Activated CD4-positive, alpha-beta memory T cell treated with anti-CD3 and anti-CD28 coated beads for 36 hours (primary cell): ENCODE measurements at regions not wholly inside any gene's neighbourhood (a gene's known extent, or its start where the extent isn't known, plus 50 kb on each side); places are given as distances from the start of the nearest gene placed in this dataset.
"Not testable (repeated sequence)": the region's sequence is repeated elsewhere in the genome, so short reads cannot be mapped to it uniquely, and the experiment has no call there.

ENCODE experiments used
- CTCF ChIA-PET: fragments of 350-600 bp; sonication (Branson Sonifier 250); formaldehyde crosslinking; loops from one replicate; lab custom pipeline; 2021; ENCODE audit warnings: antibody characterized with exemption, inconsistent platforms; lab: Charles Lee
- POLR2A ChIA-PET: fragments of 350-600 bp; sonication (Branson Sonifier 250); formaldehyde crosslinking; loops from one replicate; lab custom pipeline; 2021; ENCODE audit warnings: antibody characterized with exemption; lab: Charles Lee
- DNase-seq: peaks from one replicate; pipeline ENCODE4 v3.0.0-alpha.2; 2020
- H3K27ac Mint-ChIP-seq: one replicate; pipeline ENCODE4 v1.8.0; 2021; ENCODE audit warnings: mixed read lengths
- H3K27me3 Mint-ChIP-seq: one replicate; pipeline ENCODE4 v1.8.0; 2021; ENCODE audit warnings: mixed read lengths
- H3K36me3 Mint-ChIP-seq: one replicate; pipeline ENCODE4 v1.8.0; 2021; ENCODE audit warnings: mixed read lengths
- H3K4me1 Mint-ChIP-seq: one replicate; pipeline ENCODE4 v1.8.0; 2021; ENCODE audit warnings: low read depth, mixed read lengths
- H3K4me3 Mint-ChIP-seq: one replicate; pipeline ENCODE4 v1.8.0; 2021; ENCODE audit warnings: mild to moderate bottlenecking, mixed read lengths
- H3K9me3 Mint-ChIP-seq: one replicate; pipeline ENCODE4 v1.8.0; 2021; ENCODE audit warnings: mixed read lengths
- intact Hi-C: fragments of 100-400 bp; cut with micrococcal nuclease; formaldehyde crosslinking; loops from one replicate; pipeline ENCODE4 v1.15.1; 2023

DNA sequence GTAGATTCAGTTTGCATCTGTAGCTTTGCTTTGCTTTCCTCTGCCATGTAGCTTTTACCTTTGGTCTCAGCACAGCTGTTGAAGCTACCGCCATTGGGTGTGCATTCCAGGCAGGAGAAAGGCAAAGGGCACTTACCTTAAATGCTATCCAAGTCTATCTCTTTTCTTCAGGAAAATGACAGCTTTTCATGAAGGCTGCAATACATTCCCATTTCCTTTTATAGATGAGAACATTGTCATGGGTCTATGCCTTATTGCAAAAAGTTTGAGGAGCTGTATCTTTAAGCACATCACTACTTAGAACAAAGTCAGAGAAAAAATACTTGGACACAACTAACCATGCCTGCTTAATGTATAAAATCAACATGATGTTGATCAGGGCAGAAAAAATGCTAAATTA, 266.8 kb downstream of the DOK5 start:
- intact Hi-C loops: no loop called here
- Mint-ChIP-seq H3K36me3 (no peaks in the 10 kb centered on the region), H3K4me1 (no peaks in the 10 kb centered on the region), H3K27ac (no peak overlapping the region), H3K4me3 (no peak overlapping the region), H3K27me3 (peaks cover 1% of the 10 kb centered on the region), H3K9me3 (no peaks in the 10 kb centered on the region)
- CTCF ChIA-PET: no interaction called here
- POLR2A ChIA-PET: no interaction called here
- DNase-seq: no peak

DNA sequence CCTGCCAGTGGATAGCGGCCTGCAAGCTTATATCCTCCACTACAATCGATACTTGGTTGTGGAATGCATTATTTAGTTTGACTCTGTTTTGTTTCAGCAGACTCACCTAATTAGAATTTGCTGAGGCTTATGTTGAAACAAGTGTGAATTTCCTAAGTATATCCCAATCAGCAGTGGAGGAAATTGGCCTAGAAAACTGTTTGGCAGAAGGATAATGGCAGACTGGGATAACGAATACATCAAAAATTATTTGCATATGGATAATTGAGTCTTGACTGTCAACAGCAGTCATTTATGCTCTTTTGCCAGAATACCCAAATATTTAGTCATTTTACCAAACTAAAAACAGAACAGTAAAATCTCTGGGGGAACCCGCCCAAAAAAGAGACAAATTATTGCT, 261.0 kb downstream of the DOK5 start:
- POLR2A ChIA-PET: no interaction called here
- no peak for DNase-seq
- intact Hi-C loops: no loop called here
- H3K27ac Mint-ChIP-seq: no peak overlapping the region
- CTCF ChIA-PET: no interaction called here
- peaks cover 6% of the 10 kb centered on the region for H3K27me3 Mint-ChIP-seq
- H3K9me3 Mint-ChIP-seq: peaks cover 2% of the 10 kb centered on the region
- no peaks in the 10 kb centered on the region for H3K36me3 Mint-ChIP-seq
- no peaks in the 10 kb centered on the region for H3K4me1 Mint-ChIP-seq
- no peak overlapping the region for H3K4me3 Mint-ChIP-seq

DNA sequence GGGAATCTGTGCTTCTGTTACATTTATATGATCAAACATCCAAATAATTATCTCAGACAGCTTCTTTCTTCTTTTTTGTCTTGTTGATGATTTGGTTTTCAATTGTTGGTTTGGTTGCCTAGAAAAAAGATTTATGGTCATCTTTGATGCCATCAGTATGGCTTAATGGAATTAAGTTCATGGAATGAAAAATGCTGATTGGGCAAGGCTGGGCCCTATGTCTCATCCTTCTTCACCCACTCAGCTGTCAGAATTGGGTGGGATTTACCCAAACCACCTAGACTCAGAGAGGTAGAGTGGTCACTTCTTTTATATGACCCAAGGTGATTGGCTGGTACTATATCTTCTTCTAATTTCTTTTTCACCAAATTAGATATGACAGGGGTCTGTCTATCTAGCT, 258.3 kb downstream of the DOK5 start:
- peaks cover 2% of the 10 kb centered on the region for H3K9me3 Mint-ChIP-seq
- no peaks in the 10 kb centered on the region for H3K4me1 Mint-ChIP-seq
- H3K36me3 Mint-ChIP-seq: no peaks in the 10 kb centered on the region
- H3K27ac Mint-ChIP-seq: no peak overlapping the region
- no peak overlapping the region for H3K4me3 Mint-ChIP-seq
- POLR2A ChIA-PET: no interaction called here
- peaks cover 6% of the 10 kb centered on the region for H3K27me3 Mint-ChIP-seq
- intact Hi-C loops: no loop called here
- DNase-seq: no peak
- CTCF ChIA-PET: no interaction called here

DNA sequence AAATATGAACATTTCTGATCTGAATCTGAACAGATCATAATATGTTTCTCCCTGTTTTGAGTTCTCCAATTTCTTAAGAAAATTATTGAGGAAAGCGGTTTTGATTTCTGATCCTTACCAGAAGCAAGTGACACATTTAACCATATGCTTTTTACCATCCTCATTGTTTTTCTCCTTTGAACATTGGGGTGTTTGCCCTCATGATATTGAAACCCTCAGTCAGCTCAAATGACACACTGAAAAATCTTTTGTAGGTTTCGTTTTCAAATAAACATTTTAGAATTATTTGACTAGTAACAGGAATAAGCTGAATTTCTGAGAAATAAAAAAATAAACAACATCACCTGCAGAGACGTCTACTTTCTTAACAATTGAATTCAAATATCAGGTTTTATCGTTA, 252.1 kb downstream of the DOK5 start:
- CTCF ChIA-PET: no interaction called here
- no peaks in the 10 kb centered on the region for H3K36me3 Mint-ChIP-seq
- no peak for DNase-seq
- no peaks in the 10 kb centered on the region for H3K9me3 Mint-ChIP-seq
- H3K27me3 Mint-ChIP-seq: peaks cover 2% of the 10 kb centered on the region
- H3K27ac Mint-ChIP-seq: no peak overlapping the region
- H3K4me3 Mint-ChIP-seq: no peak overlapping the region
- H3K4me1 Mint-ChIP-seq: no peaks in the 10 kb centered on the region
- POLR2A ChIA-PET: no interaction called here
- intact Hi-C loops: no loop called here

DNA sequence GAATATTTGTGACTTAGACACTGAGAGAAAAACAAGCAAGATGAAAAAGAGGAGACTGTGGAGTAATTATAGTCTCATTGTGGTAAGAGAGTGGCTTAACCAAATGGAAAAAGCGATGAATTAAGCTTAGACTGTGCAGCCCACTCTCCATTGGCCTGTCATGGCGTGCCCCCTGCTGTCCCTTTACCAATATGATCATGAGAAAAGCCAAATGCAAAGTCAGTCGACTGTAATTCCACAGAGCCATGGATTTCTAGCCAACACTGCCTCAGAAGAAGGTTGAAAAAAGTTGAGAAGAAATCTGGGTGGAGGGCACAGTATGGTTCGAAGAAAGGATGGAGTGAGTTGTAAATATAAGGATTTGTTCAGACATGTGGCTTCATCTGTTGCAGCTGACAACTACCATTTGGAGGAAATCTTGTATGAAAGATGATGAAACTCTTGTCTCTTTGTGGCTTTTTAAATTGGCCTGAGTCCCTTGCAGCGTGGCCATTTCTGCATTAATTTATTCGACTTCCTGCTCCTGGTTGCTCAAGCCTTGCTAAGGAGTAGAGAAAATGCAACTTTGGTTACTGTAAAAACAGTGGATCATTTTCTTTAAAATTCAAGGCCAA, 251.4 kb downstream of the DOK5 start:
- no peaks in the 10 kb centered on the region for H3K36me3 Mint-ChIP-seq
- DNase-seq: no peak
- H3K4me3 Mint-ChIP-seq: no peak overlapping the region
- H3K4me1 Mint-ChIP-seq: no peaks in the 10 kb centered on the region
- CTCF ChIA-PET: no interaction called here
- H3K27me3 Mint-ChIP-seq: peaks cover 2% of the 10 kb centered on the region
- POLR2A ChIA-PET: no interaction called here
- intact Hi-C loops: no loop called here
- H3K27ac Mint-ChIP-seq: no peak overlapping the region
- H3K9me3 Mint-ChIP-seq: no peaks in the 10 kb centered on the region

DNA sequence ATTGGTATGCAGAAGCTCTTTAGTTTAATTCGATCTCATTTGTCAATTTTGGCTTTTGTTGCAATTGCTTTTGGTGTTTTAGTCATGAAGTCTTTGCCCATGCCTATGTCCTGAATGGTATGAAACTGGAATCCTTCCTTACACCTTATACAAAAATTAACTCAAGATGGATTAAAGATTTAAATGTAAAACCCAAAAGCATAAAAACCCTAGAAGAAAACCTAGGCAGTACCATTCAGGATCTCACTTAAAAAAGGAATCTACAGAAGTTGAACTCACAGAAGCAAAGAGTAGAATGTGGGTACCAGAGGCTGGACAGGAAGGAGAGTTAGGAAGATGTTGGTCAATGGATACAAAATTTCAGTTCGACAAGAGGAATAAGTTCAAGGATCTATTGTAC, 249.9 kb downstream of the DOK5 start:
- H3K27me3 Mint-ChIP-seq, H3K4me1 Mint-ChIP-seq, intact Hi-C loops, H3K9me3 Mint-ChIP-seq, POLR2A ChIA-PET, H3K36me3 Mint-ChIP-seq, H3K27ac Mint-ChIP-seq, DNase-seq, H3K4me3 Mint-ChIP-seq, CTCF ChIA-PET: not testable (repeated sequence)

DNA sequence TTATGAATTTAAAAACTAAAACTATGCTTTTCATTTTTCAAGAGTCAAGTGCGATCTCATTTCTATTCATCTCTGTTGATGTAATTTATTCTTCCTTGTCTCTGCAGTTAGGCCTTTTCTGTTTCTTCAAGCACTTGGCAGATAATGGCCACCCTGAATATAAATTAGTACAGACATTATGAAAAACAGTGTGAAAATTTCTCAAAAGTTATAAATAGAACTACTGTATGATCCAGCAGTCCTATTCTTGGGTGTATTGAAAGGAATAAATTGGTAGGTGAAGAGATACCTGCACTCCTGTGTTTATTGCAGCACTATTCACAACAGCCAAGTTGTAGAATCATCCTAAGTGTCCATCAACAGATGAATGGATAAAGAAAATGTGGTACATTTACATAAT, 248.3 kb downstream of the DOK5 start:
- H3K27me3 Mint-ChIP-seq: peaks cover 2% of the 10 kb centered on the region
- intact Hi-C loops: no loop called here
- no peak for DNase-seq
- no peak overlapping the region for H3K4me3 Mint-ChIP-seq
- H3K9me3 Mint-ChIP-seq: no peaks in the 10 kb centered on the region
- no peaks in the 10 kb centered on the region for H3K4me1 Mint-ChIP-seq
- H3K27ac Mint-ChIP-seq: no peak overlapping the region
- ChIA-PET POLR2A (no interaction called here), CTCF (no interaction called here)
- H3K36me3 Mint-ChIP-seq: no peaks in the 10 kb centered on the region

DNA sequence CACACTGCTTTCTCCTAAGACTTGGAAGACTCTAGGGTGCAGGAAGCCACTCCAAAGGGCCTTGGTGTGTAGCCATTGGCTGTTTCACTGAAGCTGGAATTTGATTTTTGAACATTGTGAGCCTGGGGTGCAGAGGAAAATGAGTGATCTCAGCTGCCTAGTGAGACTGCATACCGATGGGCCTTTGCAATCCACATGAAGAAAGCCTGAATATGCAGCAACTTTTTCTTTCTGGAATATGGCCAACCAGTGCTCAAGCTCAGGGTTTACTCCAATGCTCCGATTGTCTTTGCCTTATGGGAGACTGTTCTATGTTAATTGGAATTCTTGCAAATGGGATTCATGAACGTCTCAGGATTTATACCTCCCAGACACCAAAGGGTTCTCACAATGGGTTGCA, 242.6 kb downstream of the DOK5 start:
- Mint-ChIP-seq H3K27ac (no peak overlapping the region), H3K9me3 (no peaks in the 10 kb centered on the region), H3K27me3 (no peaks in the 10 kb centered on the region), H3K4me3 (no peak overlapping the region), H3K4me1 (no peaks in the 10 kb centered on the region), H3K36me3 (no peaks in the 10 kb centered on the region)
- ChIA-PET POLR2A (no interaction called here), CTCF (no interaction called here)
- intact Hi-C loops: no loop called here
- no peak for DNase-seq

DNA sequence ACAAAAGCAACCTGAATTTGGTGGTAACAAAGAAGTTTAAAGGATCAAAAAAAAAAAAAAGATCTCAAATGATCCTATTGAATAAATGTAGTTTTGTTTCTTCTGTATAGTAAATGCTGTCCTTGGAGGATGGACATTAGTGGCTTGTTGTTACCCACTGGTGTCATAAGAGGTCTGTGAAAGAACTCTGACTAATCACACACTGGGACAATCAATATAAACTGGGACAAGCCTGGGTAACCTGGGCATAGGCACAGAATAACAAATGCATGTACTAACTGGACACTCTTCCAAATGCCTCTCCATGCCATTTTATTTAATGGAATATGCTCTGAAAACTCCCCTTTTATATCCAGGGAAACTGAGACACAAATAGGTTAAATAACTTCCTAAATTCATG, 241.4 kb downstream of the DOK5 start:
- no peak for DNase-seq
- Mint-ChIP-seq H3K27ac (no peak overlapping the region), H3K9me3 (no peaks in the 10 kb centered on the region), H3K36me3 (no peaks in the 10 kb centered on the region), H3K27me3 (no peaks in the 10 kb centered on the region), H3K4me1 (no peaks in the 10 kb centered on the region), H3K4me3 (no peak overlapping the region)
- intact Hi-C loops: no loop called here
- CTCF ChIA-PET: no interaction called here
- POLR2A ChIA-PET: no interaction called here

DNA sequence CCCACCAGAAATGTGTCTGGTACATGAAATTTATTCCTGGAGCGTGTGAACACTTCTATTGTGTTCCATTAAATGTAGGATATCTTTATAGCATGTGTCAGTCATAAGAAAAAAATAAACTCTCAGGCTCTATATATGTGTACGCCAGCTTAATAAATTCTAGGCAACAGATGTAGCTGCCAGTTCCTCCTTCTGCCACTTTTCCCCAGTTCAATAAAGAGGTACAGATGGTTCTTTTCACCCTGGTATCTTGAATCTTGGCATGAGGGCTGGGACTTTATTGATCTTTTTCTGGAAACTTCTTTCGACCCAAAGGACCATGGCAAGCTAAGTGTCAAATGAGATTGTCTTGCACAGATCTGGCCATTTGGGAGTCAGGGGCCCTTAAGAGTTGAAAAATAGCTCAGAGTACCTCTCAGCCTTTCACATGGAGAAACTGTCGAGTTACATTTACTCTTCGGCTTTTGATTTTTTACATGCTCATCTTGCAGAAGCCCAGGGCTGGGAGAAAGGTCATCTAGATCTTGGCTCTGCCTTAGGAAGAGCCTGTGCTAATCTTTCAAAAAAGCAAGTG, 240.9 kb downstream of the DOK5 start:
- ChIA-PET CTCF (no interaction called here), POLR2A (no interaction called here)
- DNase-seq: no peak
- Mint-ChIP-seq H3K36me3 (no peaks in the 10 kb centered on the region), H3K27me3 (no peaks in the 10 kb centered on the region), H3K9me3 (no peaks in the 10 kb centered on the region), H3K4me3 (no peak overlapping the region), H3K4me1 (no peaks in the 10 kb centered on the region), H3K27ac (no peak overlapping the region)
- intact Hi-C loops: no loop called here

DNA sequence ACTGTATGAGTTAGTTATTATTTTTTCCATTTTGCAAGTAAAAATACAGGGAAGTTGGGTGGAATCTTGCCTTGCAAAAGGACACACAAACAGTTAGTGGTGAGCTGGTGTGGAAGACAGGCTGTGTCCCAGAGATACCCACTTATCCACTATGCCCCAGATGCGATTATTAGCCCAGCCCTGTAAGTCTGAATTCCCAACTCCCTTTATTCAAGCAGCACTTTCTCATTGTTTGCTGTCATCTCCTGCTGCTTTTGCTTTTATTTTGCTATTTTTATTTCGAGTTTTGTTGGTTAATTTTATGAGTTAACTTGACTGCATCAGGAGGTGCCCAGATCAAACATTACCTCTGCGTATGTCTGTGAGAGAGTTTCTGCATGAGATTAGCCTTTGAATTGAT, 239.4 kb downstream of the DOK5 start:
- Mint-ChIP-seq H3K4me3 (no peak overlapping the region), H3K4me1 (no peaks in the 10 kb centered on the region), H3K36me3 (no peaks in the 10 kb centered on the region), H3K9me3 (no peaks in the 10 kb centered on the region), H3K27me3 (peaks cover 2% of the 10 kb centered on the region), H3K27ac (no peak overlapping the region)
- intact Hi-C loops: no loop called here
- CTCF ChIA-PET: no interaction called here
- POLR2A ChIA-PET: no interaction called here
- DNase-seq: no peak

DNA sequence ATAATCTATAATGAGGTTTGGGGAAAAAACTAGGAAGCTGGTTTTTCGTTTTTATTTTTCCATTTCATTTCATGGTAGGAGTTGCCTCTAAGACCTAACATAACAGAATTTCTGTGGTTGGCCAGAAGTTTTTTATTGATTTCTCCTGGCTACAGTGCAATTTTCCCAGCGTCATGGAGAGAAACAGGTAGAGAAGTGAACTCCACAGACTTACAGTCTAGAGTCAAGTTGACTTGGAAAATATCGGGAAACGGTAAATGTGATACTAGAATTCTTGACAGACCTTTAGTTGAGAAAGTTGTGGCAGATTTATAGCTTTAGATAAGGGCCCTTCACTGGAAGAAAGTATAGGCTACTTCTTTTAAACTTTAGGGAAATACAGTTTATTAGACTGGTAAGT, 238.3 kb downstream of the DOK5 start:
- DNase-seq: no peak
- Mint-ChIP-seq H3K4me1 (no peaks in the 10 kb centered on the region), H3K9me3 (no peaks in the 10 kb centered on the region), H3K4me3 (no peak overlapping the region), H3K27me3 (peaks cover 2% of the 10 kb centered on the region), H3K36me3 (no peaks in the 10 kb centered on the region), H3K27ac (no peak overlapping the region)
- ChIA-PET CTCF (no interaction called here), POLR2A (no interaction called here)
- intact Hi-C loops: no loop called here

DNA sequence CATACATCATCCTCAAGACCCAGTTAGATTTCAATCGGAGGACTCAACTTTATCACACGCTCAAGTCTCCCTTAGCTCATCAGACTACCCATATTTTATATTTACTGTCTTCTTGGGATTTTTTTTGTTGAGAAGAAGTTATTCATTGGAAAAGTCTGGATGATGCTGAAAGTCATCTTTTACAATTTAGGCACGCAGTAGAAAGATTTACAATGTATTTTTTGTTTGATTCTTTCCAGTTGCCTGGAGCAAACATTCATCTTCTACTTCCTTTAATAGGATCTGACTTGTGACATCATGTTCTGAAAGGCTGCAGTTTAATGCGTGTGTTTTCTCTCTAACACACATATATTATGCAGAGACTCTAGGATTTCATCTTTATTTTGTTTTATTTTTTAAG, 235.7 kb downstream of the DOK5 start:
- ChIA-PET POLR2A (no interaction called here), CTCF (no interaction called here)
- no peaks in the 10 kb centered on the region for H3K9me3 Mint-ChIP-seq
- H3K27me3 Mint-ChIP-seq: peaks cover 5% of the 10 kb centered on the region
- DNase-seq: no peak
- H3K36me3 Mint-ChIP-seq: no peaks in the 10 kb centered on the region
- no peaks in the 10 kb centered on the region for H3K4me1 Mint-ChIP-seq
- no peak overlapping the region for H3K4me3 Mint-ChIP-seq
- intact Hi-C loops: no loop called here
- no peak overlapping the region for H3K27ac Mint-ChIP-seq
